ENCODE measurements at regions not wholly inside any gene's neighbourhood (a gene's known extent, or its start where the extent isn't known, plus 50 kb on each side); places are given as distances from the start of the nearest gene placed in this dataset.

DNA sequence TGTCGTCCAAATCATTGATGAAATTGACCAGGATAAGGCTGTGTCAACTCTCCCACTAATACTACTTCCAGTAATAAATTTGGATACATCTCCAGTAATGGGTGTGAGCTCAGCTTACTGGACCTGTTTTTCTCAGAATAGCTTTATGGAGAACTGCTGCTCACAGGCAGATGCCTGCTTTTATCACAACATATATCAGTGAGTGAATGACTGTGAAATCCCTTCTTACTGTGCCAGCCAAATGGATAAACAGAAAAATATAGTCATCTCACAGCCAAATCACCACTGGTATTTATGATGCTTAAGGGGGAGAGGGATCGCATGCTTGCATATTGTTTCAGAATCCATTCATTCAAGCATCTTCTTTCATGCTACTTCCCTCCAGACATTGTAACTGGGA, 148.4 kb upstream of the PAPPA start:
- DNase-seq = no peak

DNA sequence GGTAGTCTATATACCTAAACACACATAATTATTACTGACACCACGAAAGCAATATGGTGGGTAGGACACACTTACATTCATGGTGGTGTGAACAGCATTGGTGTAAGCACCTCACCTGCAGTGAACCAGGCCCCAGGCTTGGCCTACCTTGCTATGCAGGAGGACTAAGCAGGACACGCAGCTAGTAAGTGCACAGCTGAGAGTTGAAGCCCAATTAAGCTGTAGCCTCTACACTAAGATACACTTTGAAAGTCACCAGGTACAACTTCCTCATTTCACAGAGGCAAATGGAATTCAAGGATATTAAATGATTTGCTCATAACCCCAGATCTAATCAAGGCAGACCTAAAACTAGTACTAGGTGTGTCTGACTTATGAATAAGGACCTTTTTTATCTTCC, 145.8 kb upstream of the PAPPA start:
- DNase-seq = no peak

DNA sequence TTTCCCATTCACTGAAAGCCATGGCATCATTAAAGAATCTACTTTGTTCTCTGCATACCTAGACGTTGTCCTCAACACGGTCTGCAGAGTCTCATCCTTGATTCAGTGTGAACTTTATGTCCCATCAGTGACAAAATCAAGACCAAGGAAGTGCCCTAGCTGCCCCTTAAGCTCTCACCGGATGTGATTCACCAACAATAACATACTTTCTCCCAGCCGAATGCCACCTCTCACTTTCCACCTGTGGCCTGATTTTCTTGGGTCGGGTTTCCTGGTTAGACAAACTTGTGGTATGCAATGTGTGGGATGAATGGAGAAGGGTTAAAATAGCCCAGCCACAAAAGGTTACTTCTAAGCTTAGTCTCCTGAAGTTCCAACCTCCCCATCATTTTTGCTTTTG, 145.3 kb upstream of the PAPPA start:
- no peak for DNase-seq

DNA sequence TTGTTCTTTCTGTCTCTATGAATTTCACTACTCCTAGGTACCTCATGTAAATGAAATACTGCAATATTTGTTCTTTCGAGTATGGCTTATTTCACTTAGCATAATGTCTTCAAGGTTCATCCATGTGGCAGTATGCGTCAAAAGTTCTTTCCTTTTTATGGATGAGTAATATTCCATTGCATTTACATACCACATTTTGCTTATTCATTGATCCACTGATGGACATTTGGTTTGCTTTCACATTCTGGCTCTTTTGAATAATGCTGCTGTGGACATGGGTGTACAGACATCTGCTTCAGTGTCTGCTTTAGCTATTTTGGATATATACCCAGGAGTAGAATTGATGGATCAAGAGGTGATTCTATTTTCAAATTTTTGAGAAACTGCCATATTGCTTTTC, 144.2 kb upstream of the PAPPA start:
- no peak for DNase-seq

DNA sequence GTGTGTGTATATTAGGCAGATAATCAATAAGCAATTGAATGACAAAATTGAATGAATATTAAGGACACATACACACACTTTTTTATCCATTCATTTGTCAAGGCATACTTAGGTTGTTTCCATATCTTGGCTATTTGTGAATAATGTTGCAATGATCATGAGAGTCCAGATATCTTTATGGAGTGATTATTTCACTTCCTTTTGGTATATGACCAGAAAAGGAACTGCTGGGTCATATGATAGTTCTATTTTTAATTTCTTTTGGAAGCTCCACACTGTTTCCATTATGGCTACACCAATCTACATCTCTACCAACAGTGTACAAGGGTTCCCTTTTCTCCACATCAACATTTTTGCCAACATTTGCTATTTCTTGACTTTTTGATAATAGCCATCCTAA, 137.7 kb upstream of the PAPPA start:
- no peak for DNase-seq

DNA sequence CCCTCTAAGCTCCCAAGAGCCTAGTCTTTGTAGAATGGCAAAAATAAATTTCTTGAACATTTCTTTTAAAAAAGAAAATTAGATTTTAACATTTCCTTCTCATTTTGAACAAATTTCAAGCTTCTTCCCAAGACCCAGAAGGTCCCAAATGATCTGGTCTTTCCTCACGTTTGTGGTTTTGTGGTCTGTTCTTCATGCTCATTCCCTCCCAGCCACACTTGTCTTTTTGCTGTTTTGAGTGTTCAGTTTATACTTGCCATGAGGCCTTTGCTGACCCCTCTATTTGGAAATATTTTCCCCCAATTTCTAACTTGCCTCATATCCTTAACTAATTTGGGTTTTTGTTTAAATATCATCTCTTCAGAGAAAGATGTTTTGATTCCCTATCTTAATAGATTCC, 133.4 kb upstream of the PAPPA start:
- DNase-seq = no peak

DNA sequence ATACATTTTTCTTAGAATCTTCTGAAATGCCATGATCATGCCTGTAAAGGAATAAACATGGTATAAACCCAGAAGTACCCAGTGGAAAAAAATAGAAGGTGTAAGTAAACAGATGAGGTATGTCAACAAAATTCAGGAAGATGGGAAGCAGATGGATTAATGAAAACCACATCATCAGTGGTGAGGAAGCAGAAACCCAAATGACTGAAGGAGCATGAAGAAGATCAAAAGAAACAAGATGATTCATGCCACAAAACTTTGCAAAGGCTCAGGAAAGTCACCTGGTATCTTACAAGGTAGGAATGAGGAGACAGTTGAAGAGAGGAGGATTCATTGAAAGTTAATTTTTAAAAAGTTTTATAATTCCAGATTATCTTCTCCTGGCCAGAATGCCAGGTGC, 132.8 kb upstream of the PAPPA start:
- DNase-seq = no peak

DNA sequence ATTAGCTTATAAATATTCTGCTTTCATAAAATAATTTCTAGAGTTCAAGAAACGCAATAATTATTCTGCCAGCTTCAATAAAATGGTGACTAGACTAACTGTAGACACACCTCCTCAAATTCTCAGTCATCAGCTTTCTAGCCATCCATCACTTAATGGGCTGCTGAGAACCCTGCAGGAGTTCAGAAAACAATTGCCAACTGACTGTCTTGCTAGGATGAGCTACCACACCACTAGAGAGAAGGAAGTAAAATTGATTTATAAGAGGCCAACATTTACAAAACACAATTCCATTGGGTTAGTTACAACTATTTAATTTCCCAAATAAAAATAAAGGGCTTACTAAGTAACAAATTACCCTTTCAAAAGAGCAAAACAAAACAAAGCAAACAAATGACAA, 126.5 kb upstream of the PAPPA start:
- DNase-seq = no peak

DNA sequence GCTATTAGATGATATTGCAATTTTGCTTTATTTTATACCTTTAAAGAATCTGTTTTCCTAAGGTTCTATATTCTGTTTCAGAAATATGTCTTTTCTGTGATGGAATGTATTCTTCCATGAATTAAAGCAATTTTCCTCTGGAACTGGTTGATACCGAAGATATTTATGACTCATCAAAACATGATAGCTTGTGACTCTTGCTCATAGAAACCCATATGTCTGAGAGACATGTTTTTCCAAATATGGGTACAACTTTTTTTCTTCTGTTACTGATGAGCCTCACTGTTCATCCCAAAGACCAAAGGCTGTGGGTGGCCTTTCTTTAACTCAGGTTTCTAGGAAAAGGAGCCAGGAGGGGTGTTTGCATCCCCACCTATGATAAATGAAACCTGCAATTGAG, 126.1 kb upstream of the PAPPA start:
- no peak for DNase-seq

DNA sequence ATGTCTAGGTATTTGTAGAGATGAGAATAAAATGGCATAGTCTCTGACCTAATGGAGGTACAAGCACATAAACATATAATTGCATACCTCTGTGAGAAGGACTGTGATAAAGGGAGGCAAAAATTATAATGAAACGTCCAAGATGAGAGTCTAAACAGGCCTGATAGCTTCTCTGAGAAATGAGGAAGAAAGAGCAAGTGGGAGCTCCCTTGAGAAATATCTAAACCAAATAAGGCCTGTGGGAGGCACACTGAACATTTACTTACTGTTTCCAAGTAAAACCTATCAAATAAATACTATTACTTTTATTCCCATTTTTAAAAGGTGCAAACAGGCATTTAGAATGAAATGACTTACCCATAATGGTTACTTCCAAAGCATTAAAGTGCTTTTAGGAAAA, 125.6 kb upstream of the PAPPA start:
- no peak for DNase-seq

DNA sequence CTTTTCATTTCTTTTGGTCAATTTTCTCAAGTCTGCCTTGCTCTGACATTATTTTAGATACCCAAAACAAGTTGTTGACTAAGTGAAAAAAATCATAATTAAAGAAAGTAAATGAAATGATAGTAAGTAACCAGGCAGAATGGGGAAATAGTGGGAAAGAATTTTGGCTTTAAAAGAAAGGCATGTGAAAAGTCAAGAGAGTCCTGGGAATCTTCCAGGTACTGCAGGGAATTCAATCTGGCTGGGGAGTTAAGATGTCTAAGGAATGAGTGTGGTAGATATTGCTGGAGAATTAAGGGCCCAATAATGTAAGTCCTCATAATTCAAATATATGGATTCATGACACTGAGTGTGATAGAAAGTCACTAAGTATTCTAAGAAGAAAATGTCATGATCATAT, 123.1 kb upstream of the PAPPA start:
- no peak for DNase-seq

DNA sequence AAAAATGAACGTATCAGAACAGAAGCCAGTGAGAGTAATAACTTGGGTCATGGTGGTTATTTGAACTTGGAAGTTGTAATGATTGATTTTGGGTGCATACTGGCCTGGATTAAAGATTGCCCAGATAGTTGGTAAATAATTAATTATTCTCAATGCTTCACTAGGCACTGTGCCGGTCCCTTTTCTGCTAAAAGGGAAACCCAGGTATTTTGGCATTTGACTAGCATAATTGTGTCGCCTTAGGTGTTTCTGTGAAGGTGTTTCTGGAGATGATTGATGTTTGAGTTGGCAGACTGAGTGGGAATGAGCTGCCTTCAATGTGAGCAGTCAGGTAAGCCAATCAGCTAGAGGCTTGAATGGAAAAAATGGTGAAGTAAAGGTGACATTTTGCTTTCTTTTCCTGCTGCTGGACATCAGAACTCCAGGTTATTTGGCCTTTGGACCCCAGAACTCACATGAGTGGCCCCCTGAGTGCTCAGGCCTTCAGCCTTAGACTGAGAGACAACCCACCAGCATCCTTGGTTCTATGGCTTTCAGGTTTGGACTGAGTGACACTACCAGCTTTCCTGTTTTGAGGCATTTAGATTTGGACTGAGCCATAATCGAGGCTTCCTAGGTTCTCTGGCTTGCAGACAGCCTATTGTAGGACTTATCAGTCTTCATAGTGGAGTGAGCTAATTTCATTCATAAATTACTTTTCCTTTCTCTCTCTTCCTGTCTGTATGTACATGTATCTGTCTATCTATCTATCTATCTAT, 120.7 kb upstream of the PAPPA start:
- no peak for DNase-seq

DNA sequence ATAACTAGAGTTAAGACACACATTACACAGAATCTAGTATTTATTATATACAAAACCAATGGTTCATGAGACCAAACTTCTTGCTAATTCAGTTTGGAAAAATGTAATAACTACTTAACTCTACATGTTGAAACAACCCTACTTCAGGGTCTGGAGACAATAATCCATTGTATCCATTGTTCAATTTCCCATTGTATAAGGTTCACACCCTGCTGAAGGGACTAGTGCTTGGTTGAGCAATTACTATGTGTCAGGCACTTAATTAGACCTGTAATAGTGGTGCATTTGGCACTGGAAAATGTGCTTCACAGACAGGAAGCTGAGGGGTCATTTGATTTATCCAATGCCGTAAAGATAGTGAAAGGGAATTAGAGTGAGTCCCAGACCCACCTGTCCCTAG, 114.3 kb upstream of the PAPPA start:
- no peak for DNase-seq

DNA sequence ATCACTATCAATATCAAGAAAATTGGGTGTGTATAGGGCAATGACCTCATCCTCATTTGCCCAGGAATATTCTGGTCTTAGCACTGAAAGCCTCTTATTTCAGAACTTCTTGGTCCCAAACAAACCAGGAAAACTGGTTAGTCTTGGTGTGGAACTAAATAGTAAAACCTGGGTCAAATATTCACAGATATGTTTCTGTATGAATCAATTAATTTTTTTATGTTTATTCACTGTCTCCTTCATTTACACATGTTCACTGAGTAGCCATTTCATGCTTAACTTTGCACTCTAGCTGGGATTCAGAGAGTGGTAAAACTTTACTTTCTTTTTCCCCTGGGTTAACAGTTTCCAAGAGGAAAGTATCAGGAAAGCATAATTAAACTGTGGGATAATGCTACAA, 113.7 kb upstream of the PAPPA start:
- no peak for DNase-seq

DNA sequence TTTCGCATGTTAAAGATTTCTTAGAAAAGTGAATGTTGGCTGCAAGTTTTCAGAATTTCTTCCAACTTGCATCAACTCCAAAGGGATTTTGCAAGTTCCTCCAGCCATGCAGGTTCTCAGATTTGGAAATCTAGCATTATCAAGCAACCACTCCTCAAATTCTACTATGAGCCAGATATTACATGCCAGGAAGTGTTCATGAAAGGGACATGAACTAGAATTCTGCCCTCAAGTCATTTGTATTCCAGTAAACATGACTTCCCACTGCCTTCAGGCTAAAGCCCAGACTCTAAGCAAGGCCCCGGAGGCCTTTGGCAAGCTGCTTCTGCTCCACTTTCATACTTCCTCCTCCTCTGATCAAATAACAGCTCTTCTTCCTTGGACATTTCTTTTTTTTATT, 111.3 kb upstream of the PAPPA start:
- no peak for DNase-seq

DNA sequence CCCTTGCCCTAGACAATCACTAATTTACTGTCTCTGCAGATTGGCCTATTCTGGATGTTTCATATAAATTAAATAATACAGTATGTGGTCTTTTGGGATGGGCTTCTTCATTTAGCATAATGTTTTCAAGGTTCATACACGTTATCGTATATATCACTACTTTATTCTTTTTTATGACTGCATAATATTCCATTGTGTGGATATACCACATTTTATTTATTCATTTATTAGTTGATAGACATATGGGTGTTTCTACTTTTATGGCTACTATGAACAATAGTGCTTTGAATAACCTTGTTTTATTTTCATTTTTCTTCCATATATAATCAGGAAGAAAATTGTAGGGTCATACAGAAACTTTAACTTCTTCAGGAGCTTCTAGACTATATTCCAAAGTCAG, 108.5 kb upstream of the PAPPA start:
- no peak for DNase-seq

DNA sequence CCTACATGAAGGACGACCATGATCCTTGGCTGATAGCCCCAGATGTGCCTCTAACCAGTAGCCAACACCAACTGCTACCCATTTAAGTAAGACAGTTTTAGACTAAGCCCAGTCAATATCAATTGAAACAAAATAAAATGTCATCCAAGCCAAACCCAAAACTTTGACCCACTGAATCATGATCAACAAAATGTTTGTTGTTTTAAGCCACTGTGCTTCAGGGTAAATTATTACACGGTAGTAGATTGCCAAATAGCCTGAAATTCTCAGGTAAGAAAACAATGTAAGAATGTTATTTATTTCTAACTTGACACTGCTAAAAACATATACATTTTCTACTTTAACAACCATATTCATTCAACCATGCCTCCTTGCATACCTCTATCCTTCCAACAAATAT, 105.5 kb upstream of the PAPPA start:
- no peak for DNase-seq

DNA sequence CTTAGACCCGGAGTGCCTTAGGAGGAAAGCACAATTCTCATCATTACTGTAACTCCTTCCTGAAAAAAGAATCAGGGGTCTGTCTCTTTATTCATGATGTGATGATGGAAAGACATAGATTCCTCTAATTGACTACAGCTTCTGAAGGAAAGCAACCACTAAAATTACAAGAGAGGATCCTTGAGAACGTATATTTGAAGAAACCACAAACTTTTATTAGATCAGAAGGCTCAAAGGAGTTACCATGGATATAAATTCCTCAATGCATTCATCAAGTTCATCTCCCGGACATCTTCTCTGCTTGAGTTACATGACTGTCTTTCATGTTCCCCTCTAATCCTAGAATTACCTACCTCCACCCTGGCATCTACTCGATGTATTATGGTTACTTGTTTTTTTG, 104.1 kb upstream of the PAPPA start:
- DNase-seq = no peak

DNA sequence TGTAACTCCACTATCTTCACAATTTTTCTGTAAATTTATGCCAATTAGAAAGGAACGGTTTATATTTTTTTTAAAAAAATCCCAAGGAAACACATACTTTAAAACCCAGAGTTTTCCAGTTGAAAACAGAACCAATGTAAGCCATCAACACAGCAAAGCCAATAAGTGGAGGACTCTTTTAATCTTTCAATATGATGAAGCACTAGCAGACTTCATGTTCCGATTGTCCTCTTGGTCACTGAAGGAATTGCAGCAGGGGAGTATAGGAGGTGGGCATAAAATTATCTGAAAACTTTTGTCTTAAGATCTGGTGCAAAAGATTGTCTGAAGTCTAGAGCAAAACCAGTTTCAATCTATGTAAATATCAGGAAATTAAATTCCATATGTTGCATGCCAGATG, 102.1 kb upstream of the PAPPA start:
- no peak for DNase-seq

DNA sequence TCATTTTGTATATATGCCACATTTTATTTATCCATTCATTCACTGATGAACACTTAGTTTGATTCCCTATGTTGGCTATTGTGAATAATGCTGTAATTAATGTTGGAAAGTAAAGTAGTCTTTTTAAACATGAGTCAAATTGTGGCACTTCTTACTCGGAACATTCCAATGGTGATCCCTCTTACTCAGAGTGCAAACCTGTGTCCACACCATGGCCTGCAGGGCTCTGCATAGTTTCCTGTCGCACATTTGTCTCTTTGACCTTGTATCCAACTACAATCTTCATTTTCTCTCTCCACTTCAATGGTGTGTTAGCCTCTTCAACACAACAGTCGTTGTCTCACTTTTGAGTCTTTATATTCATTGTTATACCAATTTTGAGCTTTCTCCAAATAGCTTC, 98.1 kb upstream of the PAPPA start:
- no peak for DNase-seq

DNA sequence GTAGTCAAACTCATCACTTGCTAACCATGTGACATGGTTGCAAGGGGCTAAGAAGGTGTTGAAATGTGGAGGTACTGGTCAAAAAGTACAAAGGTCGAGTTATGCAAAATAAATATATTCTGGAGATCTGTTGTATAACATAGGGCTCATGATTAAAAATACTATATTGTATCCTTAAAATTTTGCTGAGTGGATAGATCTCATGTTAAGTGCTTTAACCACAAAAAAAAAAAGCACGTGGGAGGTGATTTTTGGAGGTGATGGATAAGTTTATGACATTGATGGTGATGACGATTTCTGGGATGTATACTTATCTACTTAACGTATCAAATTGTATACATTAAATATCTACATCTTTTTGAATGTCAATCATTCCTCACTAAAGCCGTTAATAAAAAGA, 96.2 kb upstream of the PAPPA start:
- DNase-seq = no peak

DNA sequence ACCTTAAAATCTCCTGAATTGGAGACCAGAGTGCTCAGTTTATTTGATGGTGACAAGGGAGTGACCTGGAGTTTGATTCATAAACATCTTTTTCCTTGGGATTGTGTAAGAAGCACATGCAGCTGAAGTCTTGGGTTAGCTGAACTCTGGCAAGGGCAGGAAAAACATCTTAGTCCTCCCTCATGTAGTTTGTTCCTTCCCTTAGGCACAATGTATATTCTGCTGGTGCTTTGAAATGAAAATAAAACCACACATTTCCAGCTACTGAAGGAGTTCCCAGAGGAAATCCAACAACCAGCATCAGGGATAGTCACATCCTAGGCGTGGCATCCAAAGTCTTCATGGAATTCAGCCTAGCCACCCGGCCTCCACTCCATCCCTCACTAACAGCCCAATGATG, 95.2 kb upstream of the PAPPA start:
- DNase-seq = no peak

DNA sequence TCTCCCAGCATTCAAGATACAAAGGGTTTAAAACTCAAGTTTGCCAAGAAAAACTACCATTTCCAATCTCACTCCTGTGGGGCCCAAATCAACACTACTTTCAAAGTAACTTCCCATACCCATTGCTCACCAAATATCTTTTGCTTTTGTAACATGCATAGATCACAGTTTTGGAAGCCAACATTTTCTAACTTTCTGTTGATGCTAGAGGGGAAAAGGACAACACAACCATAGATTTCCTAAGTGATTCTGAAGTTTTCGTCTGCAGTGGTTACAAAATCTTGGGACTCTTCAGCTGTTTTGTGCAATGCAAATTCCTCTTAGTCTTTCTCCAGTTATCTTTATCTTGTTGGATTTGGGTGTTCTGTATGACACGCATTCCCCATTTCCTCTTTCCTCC, 94.1 kb upstream of the PAPPA start:
- DNase-seq = no peak

DNA sequence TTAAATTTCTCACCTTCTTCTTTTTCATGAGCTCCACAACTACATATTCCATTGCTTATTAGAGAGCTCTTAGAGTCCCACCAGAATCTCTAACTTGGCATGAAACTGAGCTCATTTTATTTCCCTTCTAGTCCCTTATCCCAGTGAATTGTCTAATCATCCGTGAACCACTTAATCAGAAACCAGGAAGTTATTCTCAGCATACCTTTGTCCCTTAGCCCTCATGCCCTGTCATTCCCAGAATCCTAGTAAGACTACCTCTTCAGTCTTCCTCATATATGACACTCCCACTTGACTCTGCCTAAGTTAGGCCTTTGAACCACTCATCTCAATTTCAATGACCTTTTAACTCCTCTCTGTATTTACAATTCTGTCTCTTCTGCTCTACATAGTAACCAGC, 93.0 kb upstream of the PAPPA start:
- no peak for DNase-seq

DNA sequence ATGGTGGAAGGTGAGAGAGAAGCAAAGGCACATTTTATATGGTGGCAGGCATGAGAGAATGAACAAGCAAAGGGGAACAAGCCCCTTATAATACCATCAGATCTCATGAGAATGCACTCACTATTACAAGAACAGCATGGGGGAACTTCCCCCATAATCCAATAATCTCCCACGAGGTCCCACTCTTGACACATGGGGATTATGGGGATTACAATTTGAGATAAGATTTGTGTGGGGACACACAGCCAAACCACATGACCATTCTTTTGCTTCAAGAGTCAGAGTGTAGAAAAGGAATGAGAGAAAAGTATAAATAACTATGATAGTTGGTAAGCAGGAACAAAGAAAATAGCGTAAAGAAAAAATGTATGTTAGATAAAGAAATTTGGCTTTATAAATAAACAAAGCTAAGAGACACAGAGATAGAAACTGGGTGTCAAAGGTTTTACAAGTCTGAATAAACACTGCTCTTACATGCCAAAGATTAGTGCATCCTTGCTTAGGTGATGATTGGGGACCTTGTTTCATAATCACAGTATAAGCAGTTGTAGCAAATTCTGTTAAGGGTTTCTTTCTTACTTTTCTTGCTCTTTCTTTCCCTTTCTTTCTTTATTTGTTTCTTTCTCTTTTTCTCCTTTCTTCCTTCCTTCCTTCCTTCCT, 91.9 kb upstream of the PAPPA start:
- no peak for DNase-seq
